ENCODE measurements at regions not wholly inside any gene's neighbourhood (a gene's known extent, or its start where the extent isn't known, plus 50 kb on each side); places are given as distances from the start of the nearest gene placed in this dataset.

DNA sequence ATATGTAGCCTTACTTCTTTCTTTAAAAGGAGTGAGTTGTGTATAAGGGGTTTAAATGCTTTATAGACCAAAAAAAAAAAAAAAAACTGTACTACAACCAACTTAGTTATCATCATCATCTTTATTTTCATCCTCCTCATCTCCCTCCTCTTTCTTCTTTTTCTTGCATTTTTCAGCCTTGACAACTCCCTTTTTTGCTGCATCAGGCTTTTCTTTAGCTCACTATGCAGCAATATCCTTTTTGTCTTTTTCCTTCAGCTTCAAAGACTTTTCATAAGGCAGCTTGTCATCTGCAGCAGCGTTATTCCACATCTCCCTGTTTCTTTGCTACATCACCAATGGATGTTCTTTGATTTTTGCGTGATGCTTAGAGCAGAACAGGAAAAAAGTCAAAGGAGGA, 526.0 kb downstream of the ZNF608 start:
- TF ChIP-seq, protein P1, sequence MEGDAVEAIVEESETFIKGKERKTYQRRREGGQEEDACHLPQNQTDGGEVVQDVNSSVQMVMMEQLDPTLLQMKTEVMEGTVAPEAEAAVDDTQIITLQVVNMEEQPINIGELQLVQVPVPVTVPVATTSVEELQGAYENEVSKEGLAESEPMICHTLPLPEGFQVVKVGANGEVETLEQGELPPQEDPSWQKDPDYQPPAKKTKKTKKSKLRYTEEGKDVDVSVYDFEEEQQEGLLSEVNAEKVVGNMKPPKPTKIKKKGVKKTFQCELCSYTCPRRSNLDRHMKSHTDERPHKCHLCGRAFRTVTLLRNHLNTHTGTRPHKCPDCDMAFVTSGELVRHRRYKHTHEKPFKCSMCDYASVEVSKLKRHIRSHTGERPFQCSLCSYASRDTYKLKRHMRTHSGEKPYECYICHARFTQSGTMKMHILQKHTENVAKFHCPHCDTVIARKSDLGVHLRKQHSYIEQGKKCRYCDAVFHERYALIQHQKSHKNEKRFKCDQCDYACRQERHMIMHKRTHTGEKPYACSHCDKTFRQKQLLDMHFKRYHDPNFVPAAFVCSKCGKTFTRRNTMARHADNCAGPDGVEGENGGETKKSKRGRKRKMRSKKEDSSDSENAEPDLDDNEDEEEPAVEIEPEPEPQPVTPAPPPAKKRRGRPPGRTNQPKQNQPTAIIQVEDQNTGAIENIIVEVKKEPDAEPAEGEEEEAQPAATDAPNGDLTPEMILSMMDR (conservative IDR thresholded peaks at IDR 0.05), result no peak
- TF ChIP-seq ZFX (IDR thresholded peaks at IDR 0.05), result no peak
